ENCODE measurements at regions not wholly inside any gene's neighbourhood (a gene's known extent, or its start where the extent isn't known, plus 50 kb on each side); places are given as distances from the start of the nearest gene placed in this dataset.

- TF ChIP-seq CTCF (IDR thresholded peaks at IDR 0.05) (no peak), EZH2 (IDR thresholded peaks at IDR 0.05; ENCODE audit: borderline replicate concordance, insufficient read depth, low read depth, low read length, poor library complexity, severe bottlenecking) (no peak)
Observed at GRCh38 chr6:90454836-90455427, 131.9 kb downstream of the MAP3K7 start.

All from B cell (primary cell).